Myocyte (in vitro differentiated cells): ENCODE measurements at regions not wholly inside any gene's neighbourhood (a gene's known extent, or its start where the extent isn't known, plus 50 kb on each side); places are given as distances from the start of the nearest gene placed in this dataset. TPM values are rescaled to one million over a fixed set of nuclear protein-coding genes. Genes with fewer than 3 reads are reported as not detected.
"Not testable (repeated sequence)": the region's sequence is repeated elsewhere in the genome, so short reads cannot be mapped to it uniquely, and the experiment has no call there.

Source experiments
- DNase-seq: peaks from one replicate; pipeline ENCODE4 v3.0.0-alpha.2; 2012; ENCODE audit warnings: low read depth
- microRNA-seq: library from miRNA; unstranded; fragments of <30 nt; microRNA quantifications from one replicate; pipeline ENCODE4, GENCODE V29; 2016

- DNase-seq = no peak
Measured at GRCh38 chr21:20875742-20876141, 122.5 kb upstream of the NCAM2 start.

DNA sequence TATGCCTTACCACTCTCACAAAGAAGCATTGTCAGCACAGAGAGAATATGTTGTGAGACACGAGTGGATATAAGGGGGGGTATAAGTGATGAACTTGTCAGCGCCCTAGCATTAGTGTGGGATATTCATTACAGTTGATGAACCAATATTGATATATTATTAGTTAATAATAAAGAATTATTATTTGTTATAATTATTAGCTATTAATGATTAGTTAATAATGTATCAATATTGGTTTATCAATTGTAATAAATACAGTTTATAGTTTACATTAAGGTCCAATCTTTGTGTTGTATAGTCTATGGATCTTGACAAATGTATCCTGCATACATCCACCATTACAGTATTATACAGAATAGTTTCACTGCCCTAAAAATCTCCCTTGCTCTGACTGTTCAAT lies 120.2 kb upstream of the NCAM2 start:
- DNase-seq = no peak

DNA sequence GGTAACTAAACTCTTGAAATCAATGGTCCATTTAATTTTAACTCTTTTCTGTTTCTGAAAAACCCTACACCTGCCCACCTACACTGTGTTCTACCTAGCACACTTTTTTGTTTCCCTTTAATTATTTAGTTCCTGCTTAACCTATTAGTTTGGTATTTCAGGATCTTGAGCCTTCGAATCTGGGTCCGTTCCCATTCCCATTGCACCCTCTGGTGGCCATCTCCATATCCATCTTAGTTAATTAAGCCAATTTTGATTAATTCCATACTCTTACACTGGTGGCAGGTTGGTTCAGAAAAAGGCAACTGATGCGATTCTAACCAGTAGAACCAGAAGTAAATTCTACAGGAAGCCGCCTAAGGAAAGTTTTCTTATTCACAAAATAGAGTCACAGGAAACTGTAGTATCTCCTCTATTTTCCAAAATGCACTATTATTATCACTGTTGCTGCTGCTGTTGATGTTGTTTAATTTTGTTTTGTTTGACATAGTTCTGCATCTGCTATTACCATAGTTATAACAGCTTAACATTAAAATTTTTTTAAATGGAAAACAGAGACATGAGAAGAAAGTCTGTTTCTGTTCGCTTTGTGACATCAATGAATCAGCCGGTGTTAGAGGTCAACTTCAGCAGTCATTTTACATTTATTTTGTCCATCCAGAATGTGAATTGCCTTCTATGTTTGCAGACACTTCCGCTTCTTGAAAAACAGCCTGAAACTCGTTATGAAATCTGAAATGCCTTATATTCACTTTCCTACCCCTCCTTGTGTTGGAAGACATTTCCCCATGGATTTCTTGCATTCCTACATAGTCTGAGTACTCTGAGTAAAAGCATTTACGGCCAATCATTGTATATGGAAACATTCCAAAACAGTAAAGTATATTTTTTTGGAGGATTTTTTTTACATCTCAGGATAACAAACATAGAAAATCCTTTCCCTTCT lies 115.5 kb upstream of the NCAM2 start:
- DNase-seq = peak; percentile 5

DNA sequence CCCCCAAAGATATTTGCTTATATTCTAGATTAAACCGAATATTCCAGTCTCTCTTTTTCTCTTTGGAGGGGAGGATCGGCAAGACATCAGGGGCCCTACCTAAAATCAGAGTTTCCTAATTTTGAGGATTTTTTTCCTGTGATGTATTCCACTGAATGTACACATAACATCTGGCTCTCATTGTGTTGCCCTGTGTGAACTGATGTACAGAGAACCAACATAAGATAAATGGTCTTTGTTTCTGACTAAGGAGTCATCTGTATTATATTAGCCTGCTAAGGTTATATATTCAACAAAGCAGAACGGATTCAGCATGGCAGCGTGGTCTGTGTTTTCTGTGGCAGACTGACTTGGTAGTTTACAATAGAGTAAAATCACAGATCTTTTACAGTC lies 114.8 kb upstream of the NCAM2 start:
- DNase-seq = no peak

- no peak for DNase-seq
Measured at GRCh38 chr21:20902511-20902910, 95.7 kb upstream of the NCAM2 start.

DNA sequence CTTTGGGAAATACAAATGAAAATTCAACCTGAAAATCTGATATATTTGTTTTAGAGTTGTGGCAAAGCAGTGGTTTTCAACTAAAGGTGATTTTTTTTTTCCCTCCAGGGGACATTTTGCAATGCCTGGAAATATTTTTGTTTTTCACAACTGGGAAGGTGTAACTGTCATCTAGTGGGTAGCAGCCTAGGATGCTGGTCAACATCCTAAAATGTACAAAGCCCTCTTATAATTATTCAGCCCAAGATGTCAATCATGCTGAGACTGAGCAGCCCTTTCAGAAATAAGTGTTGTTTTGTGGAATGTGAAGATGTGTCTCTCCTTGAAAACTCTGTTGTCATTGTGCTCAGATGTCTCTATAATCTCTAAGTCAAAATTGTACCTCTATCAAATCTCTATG lies 95.2 kb upstream of the NCAM2 start:
- no peak for DNase-seq

- DNase-seq = not testable (repeated sequence)
Measured at GRCh38 chr21:20927555-20927954, 70.7 kb upstream of the NCAM2 start.

GRCh38 chr21:20942523-20942922 lies 55.7 kb upstream of the NCAM2 start:
- DNase-seq = no peak

GRCh38 chr21:20943561-20943997 lies 54.6 kb upstream of the NCAM2 start:
- no peak for DNase-seq

DNA sequence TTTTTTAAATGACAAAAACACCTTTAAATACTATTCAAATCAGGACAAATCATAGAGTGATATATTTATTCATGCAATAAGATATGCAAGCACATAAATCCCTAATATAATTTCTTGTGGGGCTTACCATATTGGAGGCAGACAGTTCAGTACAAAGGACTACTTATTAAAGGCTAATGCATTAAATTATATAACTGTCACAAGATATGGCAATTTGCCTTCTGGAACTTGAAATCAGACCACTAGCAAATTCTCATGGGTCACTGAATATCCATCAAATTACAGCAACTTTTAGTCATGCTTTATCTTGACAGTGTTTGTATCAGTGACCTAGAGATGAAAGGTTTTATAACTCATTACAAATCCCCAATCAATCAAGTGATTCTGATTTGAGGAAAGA lies 54.1 kb upstream of the NCAM2 start:
- no peak for DNase-seq

- no peak for DNase-seq
Measured at GRCh38 chr21:20946701-20947100, 51.5 kb upstream of the NCAM2 start.

Small RNA genes in the stretch of these regions (microRNA-seq; reads per million reads assigned to microRNA genes)
- not detected for gene MIR548X
